DMS79 (cell line): ENCODE measurements at regions not wholly inside any gene's neighbourhood (a gene's known extent, or its start where the extent isn't known, plus 50 kb on each side); places are given as distances from the start of the nearest gene placed in this dataset.
A peak's percentile ranks its signal among the peaks of the same experiment; 100 is the strongest.

ENCODE experiments used
- DNase-seq: peaks from one replicate; lab custom pipeline; 2025; lab: John Stamatoyannopoulos, UW

GRCh38 chr6:113411011-113411410 lies 446.1 kb upstream of the MARCKS start:
- no peak for DNase-seq

DNA sequence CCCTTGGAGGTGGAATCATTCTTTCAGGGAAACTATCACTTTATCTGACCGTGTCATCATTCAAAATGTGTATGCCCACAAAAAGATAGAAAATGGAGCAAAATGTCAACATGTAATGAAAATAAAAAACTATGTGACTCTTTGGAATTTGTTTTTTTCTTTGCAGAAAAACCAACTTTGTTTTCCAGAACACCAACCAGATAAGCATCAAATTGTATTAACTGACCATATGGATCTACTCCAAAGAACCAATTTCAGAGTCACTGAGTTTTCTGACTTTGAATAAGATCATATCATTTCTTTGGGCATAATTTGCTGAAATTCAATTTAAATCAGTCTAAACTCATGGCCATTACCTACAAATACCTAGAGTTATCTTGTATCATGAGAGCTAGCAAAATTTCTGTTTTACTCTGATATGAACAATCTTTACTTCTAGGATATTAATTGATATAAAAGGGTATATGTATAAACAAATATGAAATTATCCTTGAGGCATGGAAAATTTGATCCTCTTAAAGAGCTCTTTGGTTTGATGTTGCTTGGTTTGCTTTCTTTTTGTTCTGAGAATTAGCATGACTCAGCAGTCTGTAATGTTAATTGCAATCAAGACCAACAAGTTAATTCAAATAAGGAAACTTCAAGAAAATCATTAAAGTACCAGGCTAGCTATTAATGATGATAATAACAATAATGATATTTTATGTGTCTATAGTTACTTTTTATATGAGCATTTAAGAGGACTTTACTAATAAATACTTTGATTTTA lies 444.4 kb upstream of the MARCKS start:
- peak; percentile 42 for DNase-seq

DNA sequence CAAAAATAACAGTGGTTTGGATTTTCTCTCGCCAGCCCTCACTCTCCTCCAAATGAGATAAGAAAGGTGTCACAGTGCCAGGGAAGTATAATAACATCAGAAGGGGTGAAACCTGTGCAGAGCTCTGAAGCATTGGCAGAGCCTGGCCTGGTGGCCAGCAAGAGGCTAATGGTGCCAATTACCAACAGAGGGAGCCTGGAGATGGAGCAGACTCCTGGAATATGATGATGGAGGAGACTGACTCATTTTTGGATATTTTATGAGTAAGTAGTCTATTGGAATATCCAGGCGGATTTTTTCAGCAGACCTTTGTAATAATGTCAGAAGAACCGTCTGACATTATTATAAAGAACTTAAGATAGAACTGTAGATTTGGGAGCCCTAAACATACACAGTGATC lies 442.6 kb upstream of the MARCKS start:
- DNase-seq: no peak

DNA sequence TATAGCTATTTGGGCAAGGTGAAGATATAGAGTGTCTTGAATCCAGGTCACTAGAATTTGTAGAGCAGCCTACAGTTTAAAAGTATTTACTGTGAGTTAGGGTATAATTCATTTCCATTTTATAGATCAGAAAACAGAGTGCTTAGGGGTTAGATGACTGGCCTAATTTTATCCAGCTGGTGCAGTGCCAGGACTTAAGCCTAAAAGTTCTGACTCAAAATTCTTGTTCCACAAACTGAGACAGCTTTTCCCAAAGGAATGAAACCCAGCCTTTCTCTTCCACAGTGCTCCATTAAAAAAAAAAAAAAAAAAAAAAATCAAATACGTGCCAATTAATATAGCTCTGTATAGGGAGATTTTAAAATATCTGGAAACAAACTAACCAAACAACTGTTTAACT lies 441.0 kb upstream of the MARCKS start:
- no peak for DNase-seq

DNA sequence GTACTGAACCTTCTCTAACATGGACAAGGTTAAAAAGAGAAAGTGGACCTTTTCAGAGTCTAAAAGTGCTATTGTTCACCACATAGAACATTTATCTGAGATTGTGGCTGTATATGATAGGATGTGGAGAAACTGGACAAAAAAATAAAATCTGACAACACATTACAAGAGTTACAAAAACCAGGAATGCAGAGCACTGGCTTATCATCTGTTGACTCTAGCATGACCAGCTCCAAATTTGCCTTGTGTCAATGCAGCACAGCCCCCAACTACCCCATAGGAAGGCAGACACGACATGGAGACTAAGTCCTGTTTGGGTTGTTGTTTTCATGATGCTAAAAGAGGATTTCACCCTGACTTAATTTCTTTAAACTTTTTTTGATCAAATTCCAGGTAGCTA lies 436.9 kb upstream of the MARCKS start:
- DNase-seq: no peak

DNA sequence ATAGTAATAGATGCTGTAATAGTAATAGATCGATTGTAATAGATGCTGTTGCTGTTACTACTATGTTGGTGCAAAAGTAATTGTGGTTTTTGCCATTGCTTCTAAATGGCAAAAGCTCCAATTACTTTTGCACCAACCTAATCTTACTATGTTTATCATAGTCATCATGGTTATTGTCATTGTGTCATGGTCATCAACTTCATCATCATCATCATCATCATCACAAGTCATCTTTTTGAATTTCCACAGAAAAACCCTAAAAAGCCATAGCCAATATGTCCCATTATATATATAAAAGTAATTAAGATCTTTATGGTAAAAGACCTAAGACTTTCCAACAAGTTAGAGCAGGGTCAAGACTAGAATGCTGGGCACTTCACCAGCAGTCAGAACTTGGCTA lies 435.1 kb upstream of the MARCKS start:
- no peak for DNase-seq

- DNase-seq: no peak
Observed at GRCh38 chr6:113423956-113424355, 433.2 kb upstream of the MARCKS start.

DNA sequence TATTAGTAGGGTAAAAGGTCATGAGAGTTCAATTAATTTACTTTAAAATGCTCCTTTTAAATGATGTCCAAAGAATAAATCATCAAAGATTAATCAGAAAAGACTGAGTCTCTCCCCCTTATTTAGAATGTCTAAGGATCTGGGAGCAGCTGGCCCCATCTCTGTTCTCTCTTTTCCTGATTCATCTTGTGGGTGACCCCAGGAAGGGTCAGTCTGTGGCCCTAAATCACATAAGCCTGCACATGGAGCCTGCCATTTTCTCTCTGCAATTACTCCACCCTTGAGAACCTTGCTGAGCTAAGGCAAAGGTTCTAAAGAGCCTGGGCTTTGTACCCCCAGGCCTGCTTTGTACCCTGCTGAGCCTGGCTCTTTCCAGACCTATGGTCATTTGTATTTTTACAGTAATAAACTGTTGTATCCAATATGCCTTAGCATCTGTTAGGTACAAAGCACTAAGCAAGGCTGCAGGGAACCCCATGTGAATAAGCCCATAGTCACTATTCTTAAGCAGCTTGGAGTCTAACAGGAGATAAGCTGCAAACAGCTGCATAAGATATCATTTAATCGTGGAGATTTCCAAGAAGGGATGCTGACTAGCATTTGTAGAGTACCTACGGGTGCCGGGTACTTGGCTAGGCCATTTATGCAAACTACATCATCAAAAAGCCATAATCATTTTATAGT lies 431.0 kb upstream of the MARCKS start:
- no peak for DNase-seq

DNA sequence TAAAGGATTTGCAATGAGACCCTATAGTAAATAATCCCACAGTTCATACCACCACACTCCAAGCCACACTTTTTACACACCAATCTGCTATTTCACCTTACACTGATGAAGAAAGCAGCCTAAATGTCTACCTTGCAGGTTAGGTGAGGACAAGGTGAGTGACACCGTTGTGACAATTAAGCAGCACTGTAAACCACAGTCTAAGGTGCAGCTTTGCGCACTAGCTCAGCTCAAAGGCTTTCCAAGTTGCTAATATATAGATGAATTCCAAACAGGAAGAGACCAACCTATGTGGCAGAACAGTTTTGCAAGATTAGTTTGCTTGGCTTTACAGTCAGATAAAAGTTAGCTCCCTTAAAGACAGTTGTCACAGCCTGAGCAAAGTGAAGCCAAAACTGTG lies 429.5 kb upstream of the MARCKS start:
- no peak for DNase-seq

- DNase-seq: no peak
Observed at GRCh38 chr6:113428702-113429101, 428.4 kb upstream of the MARCKS start.

DNA sequence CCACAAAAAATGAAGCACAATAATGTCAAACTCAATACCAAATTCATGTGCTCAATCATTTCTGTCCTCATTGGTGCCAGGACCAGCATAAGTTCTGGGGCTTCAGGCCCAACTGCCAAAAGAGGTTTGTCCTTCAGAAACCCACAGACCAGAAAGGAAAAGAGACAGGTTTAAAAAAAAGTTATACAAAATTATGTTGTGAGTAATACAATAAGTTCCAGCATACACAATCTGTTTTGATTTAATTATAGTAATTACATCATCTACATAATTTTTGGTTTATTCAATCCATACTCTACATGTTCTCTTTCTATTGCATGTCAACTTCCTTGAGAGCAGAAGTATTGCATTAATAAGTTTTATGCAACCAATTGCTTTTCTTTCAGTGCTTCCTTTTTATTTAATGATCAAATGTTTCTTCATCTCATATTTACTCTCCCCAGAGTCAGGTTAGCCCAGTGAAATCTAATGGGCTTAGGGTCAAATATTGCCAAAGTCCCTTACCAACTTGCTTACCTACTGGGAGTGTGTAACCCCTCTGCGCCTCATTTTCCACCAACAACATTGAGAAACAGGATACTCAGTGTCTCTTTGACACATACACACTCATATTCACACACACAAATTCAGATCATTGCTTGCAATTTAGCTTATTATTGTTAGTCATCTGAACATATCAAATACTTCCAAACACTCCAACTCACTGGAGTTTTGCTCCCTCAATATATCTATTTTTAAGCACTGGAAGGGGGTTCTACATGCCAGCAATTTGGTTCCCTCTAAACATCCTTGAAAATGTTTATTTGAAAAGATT lies 424.4 kb upstream of the MARCKS start:
- no peak for DNase-seq

GRCh38 chr6:113433335-113433991 lies 423.7 kb upstream of the MARCKS start:
- DNase-seq: no peak

GRCh38 chr6:113434641-113435040 lies 422.5 kb upstream of the MARCKS start:
- DNase-seq: no peak

DNA sequence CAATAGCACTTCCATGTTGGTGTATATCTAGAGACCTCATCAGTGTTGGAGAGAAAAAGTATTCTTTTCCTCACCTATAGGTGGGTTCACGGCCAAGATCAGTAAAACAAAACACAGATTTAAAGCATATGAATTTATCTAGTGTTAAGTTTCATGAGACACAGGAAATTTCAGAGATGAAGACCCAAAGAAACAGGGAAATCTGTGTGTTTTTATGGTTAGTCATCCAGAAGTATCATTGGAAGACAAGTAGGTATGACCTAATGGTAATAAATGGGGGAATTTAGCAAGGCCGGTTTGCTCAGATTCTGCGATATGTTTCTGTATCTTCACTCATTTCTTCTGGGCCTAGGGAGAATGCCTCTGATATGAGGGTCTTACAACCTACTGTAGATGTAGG lies 419.6 kb upstream of the MARCKS start:
- DNase-seq: no peak

GRCh38 chr6:113439866-113440265 lies 417.3 kb upstream of the MARCKS start:
- no peak for DNase-seq

GRCh38 chr6:113442040-113442439 lies 415.1 kb upstream of the MARCKS start:
- no peak for DNase-seq

- DNase-seq: no peak
Observed at GRCh38 chr6:113445201-113445600, 411.9 kb upstream of the MARCKS start.

DNA sequence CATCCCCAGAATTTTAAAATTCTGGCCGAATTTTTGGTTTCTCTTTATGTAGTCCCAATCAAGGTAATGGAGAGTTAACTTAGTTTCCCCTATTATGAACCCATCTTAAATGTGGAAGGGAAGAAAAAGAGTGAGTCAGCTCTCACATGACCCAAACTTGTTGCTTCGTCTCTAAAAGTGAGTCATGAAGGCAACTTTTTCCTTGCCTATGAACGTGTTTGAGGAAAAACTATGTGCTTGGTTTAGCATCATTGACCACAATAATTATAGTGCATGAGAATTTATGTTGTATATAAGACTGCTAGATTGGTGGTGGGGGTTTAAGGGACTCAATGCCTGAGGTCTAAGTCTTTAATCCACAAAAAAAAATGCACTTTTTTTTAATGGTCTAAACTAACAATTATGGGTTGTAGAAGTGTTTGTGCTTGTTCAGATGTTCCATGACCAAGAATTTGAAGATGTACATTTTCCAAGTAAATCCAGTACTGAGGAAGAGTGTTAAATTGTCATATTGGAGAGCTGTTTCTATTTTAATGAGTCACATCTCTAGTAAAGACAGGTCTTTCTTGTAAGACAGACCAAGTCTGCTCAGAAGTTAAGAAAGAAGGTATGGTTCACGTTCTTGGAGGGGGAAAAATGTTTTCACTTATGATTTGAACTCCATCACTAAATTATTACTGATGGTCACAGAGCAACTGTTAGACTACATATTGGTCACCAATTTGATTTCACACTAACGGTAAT lies 409.9 kb upstream of the MARCKS start:
- no peak for DNase-seq

GRCh38 chr6:113449051-113449450 lies 408.1 kb upstream of the MARCKS start:
- DNase-seq: no peak

DNA sequence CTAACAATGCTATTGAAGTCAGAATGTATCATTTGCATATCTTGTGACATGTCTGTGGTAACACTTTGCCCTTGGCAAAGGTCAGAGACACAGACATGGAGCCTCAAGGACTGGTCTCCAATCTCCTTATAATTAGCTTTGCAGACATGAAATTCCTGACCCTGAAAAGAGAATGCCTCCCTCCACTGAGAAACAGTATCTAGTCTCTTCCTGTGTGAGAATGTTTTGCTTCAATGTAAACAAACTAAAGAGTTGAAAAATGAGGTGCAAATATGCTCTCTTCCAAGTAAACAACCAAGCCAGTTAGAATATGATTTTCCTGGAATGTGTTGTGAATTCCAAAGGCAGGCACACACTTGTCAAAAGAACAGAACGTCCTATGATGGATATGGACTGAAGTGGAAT lies 407.1 kb upstream of the MARCKS start:
- DNase-seq: no peak

- DNase-seq: no peak
Observed at GRCh38 chr6:113451049-113451448, 406.1 kb upstream of the MARCKS start.

GRCh38 chr6:113457198-113457597 lies 399.9 kb upstream of the MARCKS start:
- no peak for DNase-seq
